ENCODE measurements at regions not wholly inside any gene's neighbourhood (a gene's known extent, or its start where the extent isn't known, plus 50 kb on each side); places are given as distances from the start of the nearest gene placed in this dataset.

DNA sequence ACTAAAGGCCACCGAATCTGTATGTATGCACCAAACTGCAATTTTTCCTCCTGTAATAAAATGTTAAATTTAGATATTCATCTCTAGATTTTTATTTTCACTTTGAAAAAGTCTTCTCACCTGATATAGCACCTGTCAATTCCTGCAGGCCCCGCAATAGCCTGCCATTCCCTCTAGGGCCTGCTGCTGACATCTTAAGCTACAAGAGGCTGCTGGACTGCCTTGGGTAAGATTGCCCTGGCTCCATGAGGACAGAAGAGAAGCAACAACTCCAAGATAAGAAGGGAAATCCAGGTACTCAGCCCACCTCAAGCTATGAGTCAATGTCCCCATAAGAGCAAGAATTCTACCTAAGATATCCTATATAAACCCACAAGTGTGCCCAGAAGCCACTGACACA, 230.2 kb upstream of the AGTR2 start:
- Histone ChIP-seq H3K9me3 (ENCODE audit: control insufficient read depth, insufficient read depth, low read length) (peaks cover 11% of the 10 kb centered on the region; the same call in 1 of the 2 replicates), H2BK120ac (ENCODE audit: low read depth, low read length) (no peak overlapping the region), H3K18ac (ENCODE audit: low read depth, low read length) (no peak overlapping the region), H3K27ac (ENCODE audit: insufficient read depth, low read length) (no peak overlapping the region), H3K4ac (ENCODE audit: low read depth, low read length) (no peak overlapping the region), H3K9me1 (ENCODE audit: insufficient read depth, low read length) (no peaks in the 10 kb centered on the region), H2AK5ac (ENCODE audit: low read depth, low read length) (no peak overlapping the region), H3K14ac (replicated peaks; ENCODE audit: low read depth, low read length) (no peak overlapping the region), H4K5ac (ENCODE audit: low read depth, low read length) (no peak overlapping the region), H4K20me1 (ENCODE audit: insufficient read depth, low read length) (no peaks in the 10 kb centered on the region), H2BK5ac (ENCODE audit: low read depth, low read length, poor library complexity, severe bottlenecking) (no peak overlapping the region), H2AFZ (replicated peaks; ENCODE audit: low read length, poor library complexity) (no peak overlapping the region), H3K27me3 (ENCODE audit: control insufficient read depth, insufficient read depth, low read length) (peaks cover 21% of the 10 kb centered on the region; the same call in 1 of the 2 replicates), H2BK20ac (ENCODE audit: low read depth, low read length) (no peak overlapping the region), H3K4me2 (ENCODE audit: low read depth, low read length) (no peak overlapping the region), H3K79me1 (ENCODE audit: low read depth in 1 of 2, low read length in 2 of 2) (no peaks in the 10 kb centered on the region), H3K23ac (ENCODE audit: low read depth, low read length) (no peak overlapping the region), H3K4me3 (ENCODE audit: insufficient read depth, low read depth, low read length) (no peak overlapping the region), H3K36me3 (ENCODE audit: control insufficient read depth, insufficient read depth, low read length) (no peaks in the 10 kb centered on the region), H2BK15ac (ENCODE audit: low read depth, low read length) (no peak overlapping the region), H4K91ac (ENCODE audit: insufficient read depth, low read depth, low read length) (no peak overlapping the region), H3K9ac (ENCODE audit: low read depth, low read length) (no peak overlapping the region), H2AK9ac (replicated peaks; ENCODE audit: low read depth, low read length, poor library complexity) (no peak overlapping the region), H3K4me1 (ENCODE audit: control insufficient read depth, insufficient read depth, low read length) (no peaks in the 10 kb centered on the region), H3K56ac (ENCODE audit: extremely low read depth, insufficient read depth, low read length) (no peak overlapping the region), H4K8ac (ENCODE audit: low read depth in 2 of 2, low read length in 2 of 2) (no peak overlapping the region)
- intact Hi-C loops (cut with micrococcal nuclease) (no loop called here), in situ Hi-C loops (cut with MboI; ENCODE audit: low sequenced_read_pairs) (no loop called here), dilution Hi-C loops (cut with HindIII; ENCODE audit: low sequenced_read_pairs, unreplicated experiment) (no loop called here)
- TF ChIP-seq NFE2L2 (IDR thresholded peaks at IDR 0.05; ENCODE audit: low read depth, low read length) (no peak), CHD1 (IDR thresholded peaks at IDR 0.05; ENCODE audit: low read depth, low read length) (no peak), RFX5 (IDR thresholded peaks at IDR 0.05; ENCODE audit: low read depth, low read length) (no peak), RCOR1 (IDR thresholded peaks at IDR 0.05; ENCODE audit: insufficient replicate concordance, low read length) (no peak), POLR2A (IDR thresholded peaks at IDR 0.05; ENCODE audit: low read depth, low read length) (no peak), SMC3 (IDR thresholded peaks at IDR 0.05; ENCODE audit: low read depth, low read length) (no peak), RAD21 (IDR thresholded peaks at IDR 0.05; ENCODE audit: low read length) (no peak), FOS (IDR thresholded peaks at IDR 0.05; ENCODE audit: low read depth, low read length) (no peak), CEBPB (IDR thresholded peaks at IDR 0.05; ENCODE audit: low read depth, low read length) (no peak)
- TF ChIP-seq, protein P1, sequence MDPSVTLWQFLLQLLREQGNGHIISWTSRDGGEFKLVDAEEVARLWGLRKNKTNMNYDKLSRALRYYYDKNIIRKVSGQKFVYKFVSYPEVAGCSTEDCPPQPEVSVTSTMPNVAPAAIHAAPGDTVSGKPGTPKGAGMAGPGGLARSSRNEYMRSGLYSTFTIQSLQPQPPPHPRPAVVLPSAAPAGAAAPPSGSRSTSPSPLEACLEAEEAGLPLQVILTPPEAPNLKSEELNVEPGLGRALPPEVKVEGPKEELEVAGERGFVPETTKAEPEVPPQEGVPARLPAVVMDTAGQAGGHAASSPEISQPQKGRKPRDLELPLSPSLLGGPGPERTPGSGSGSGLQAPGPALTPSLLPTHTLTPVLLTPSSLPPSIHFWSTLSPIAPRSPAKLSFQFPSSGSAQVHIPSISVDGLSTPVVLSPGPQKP (IDR thresholded peaks at IDR 0.05; ENCODE audit: borderline replicate concordance, low read depth, low read length) = no peak
- ChIA-PET POLR2A (ENCODE audit: unreplicated experiment) (no interaction called here), CTCF (interaction anchor here (0.6 kb wide), 1 partner anchor 13 kb away, joined by 3 read pairs; no protein-coding TSS in a partner anchor)
- DNase-seq (no peak), ATAC-seq (ENCODE audit: low read depth) (no peak)
- no TSS peak for BruUV-seq (replicated peaks)
- WGBS, 2 experiments (ENCODE audit: extremely low coverage in 2 of 2, insufficient read length in 1 of 2) = no CpG with 5 or more reads among the region's 2 CpGs
